Heart left ventricle (tissue), 16 donors: ENCODE measurements at regions not wholly inside any gene's neighbourhood (a gene's known extent, or its start where the extent isn't known, plus 50 kb on each side); places are given as distances from the start of the nearest gene placed in this dataset.

ENCODE experiments used
- ATAC-seq, 4 donors: fragments of 200-7000 bp; cut with Tn5 transposase; one replicate each; pipeline ENCODE4 v1.9.1; 2020 to 2022; ENCODE audit warnings: moderate library complexity in 4 of 4, mild to moderate bottlenecking in 3 of 4, moderate number of reproducible peaks in 1 of 4
- DNase-seq, 5 donors: peaks; one replicate each; pipeline ENCODE4 v3.0.0-alpha.2; 2020
- H3K27ac ChIP-seq, 12 donors: fragments of 200-600 bp; sonication (generic) in 4 of 12; one replicate each; pipeline versions ENCODE4 v1.5.0 to v1.8.0; 2016 to 2022; ENCODE audit warnings: mild to moderate bottlenecking in 2 of 12
- H3K27me3 ChIP-seq, 9 donors: fragments of 200-600 bp; sonication (generic) in 2 of 9; one replicate each; pipeline versions ENCODE4 v1.5.1 to v1.8.0; 2016 to 2022; ENCODE audit warnings: mild to moderate bottlenecking in 3 of 9
- H3K36me3 ChIP-seq, 9 donors: fragments of 200-600 bp; sonication (generic) in 2 of 9; one replicate each; pipeline versions ENCODE4 v1.5.0 to v1.8.0; 2018 to 2022; ENCODE audit warnings: mild to moderate bottlenecking in 2 of 9
- H3K4me1 ChIP-seq, 12 donors: fragments of 200-600 bp; sonication (generic) in 4 of 12; one replicate each; pipeline versions ENCODE4 v1.5.0 to v1.8.0; 2016 to 2022; ENCODE audit warnings: mild to moderate bottlenecking in 3 of 12
- H3K4me3 ChIP-seq, 12 donors: fragments of 200-600 bp; sonication (generic) in 4 of 12; one replicate each; pipeline versions ENCODE4 v1.5.0 to v1.8.0; 2017 to 2022; ENCODE audit warnings: mild to moderate bottlenecking in 9 of 12, moderate library complexity in 4 of 12
- H3K9me3 ChIP-seq, 12 donors: fragments of 200-600 bp; sonication (generic) in 4 of 12; one replicate each; pipeline versions ENCODE4 v1.5.0 to v1.8.0; 2016 to 2022; ENCODE audit warnings: mild to moderate bottlenecking in 1 of 12
- CTCF ChIP-seq, 12 donors: fragments of 200-600 bp; sonication (generic) in 4 of 12; IDR thresholded peaks; one replicate each; pipeline versions ENCODE4 v1.5.0 to v1.8.0; 2018 to 2022; ENCODE audit warnings: antibody characterized with exemption in 12 of 12, mild to moderate bottlenecking in 5 of 12
- POLR2A ChIP-seq, 2 donors: fragments of 450-650 bp; IDR thresholded peaks; one replicate each; pipeline ENCODE4 v1.6.1; 2017; ENCODE audit warnings: antibody characterized with exemption in 2 of 2, mild to moderate bottlenecking in 2 of 2, moderate library complexity in 2 of 2
- WGBS, 4 donors: extraction: QIAGEN DNeasy Blood & Tissue Kit in 2 of 4; methylation state at CpG; one replicate each; pipeline versions ENCODE4 v1.1.5 to v1.1.7; 2013 to 2018; 5-methylcytosine and 5-hydroxymethylcytosine counted together
- intact Hi-C, 10 donors: fragments of 100-400 bp; cut with DNase I; formaldehyde crosslinking; loops; one replicate each; pipeline versions ENCODE4 v1.11.1 to v1.14.2; 2022
- donor health status: ischemic (EF 13 %, LVEDD 7.1; RV severe dilation, severe dysfunction).
- donor health status: healthy with polysubstance abuse.
- donor health status: DM: no; HTN: yes; CAD: no.
- donor health status: DM: no; HTN: no; CAD: no.
- donor health status: ischemic (EF 25% LVEDD 6.9; RV normal size, moderate dysfunction).
- donor health status: ischemic (EF 25% LVEDD 5.7; RV mildly dilated, moderate dysfunction).
- donor health status: healthy.
- donor health status: DM: yes; HTN: yes; CAD: no.
- donor health status: ischemic (EF 35%, LVEDD 5.7; RV mildly dilated, moderate dysfunction).
- donor health status: nonischemic (EF 11% LVEDD 7.7; RV severe dilation, severe dysfunction).
- donor health status: DM: yes; HTN: yes; CAD: no.
- donor health status: PGD.
- donor health status: ischemic (EF 29% LVEDD 5.4; RV normal size, mild dysfunction).
- donor health status: nonischemic (EF 23%, LVEDD 6.1; RV moderate dilation, normal function).

- intact Hi-C loops, result loop anchor here in 1 of 10 donors (10.0 kb wide), 1 partner anchor 635 kb away; no protein-coding TSS in a partner anchor
- TF ChIP-seq POLR2A (IDR thresholded peaks at IDR 0.05) (no peak), CTCF (IDR thresholded peaks at IDR 0.05) (no peak)
- H3K27me3 ChIP-seq, result peaks cover 0 to 33% (median 0%) of the 10 kb centered on the region in 9 donors
Measured at GRCh38 chr20:37619496-37619895, 74.3 kb upstream of the CTNNBL1 start.

GRCh38 chr20:37616110-37616425 lies 77.8 kb upstream of the CTNNBL1 start:
- no peak for TF ChIP-seq POLR2A (IDR thresholded peaks at IDR 0.05)
- TF ChIP-seq CTCF (IDR thresholded peaks at IDR 0.05), result peak in 2 of 12 donors; percentile 1 to 18
- WGBS, 4 donors, result 26 to 37% (median 31%) methylated on average over 2 of the region's 2 CpGs
- ATAC-seq, result no peak

More at GRCh38 chr20:37619496-37619895, 74.3 kb upstream of the CTNNBL1 start:
- 54 to 74% (median 62%) methylated on average over 2 of the region's 2 CpGs for WGBS, 4 donors
- Histone ChIP-seq H3K27ac (no peak overlapping the region), H3K36me3 (no peaks in the 10 kb centered on the region), H3K4me3 (no peak overlapping the region), H3K4me1 (no peaks in the 10 kb centered on the region), H3K9me3 (no peaks in the 10 kb centered on the region)
- no peak for DNase-seq
- no peak for ATAC-seq

GRCh38 chr20:37615340-37616109 lies 78.3 kb upstream of the CTNNBL1 start:
- 31 to 48% (median 42%) methylated on average over 5 of the region's 5 CpGs for WGBS, 4 donors
- Histone ChIP-seq H3K4me1 (no peaks in the 10 kb centered on the region), H3K36me3 (no peaks in the 10 kb centered on the region), H3K9me3 (no peaks in the 10 kb centered on the region), H3K27me3 (peaks cover 0 to 15% (median 0%) of the 10 kb centered on the region in 9 donors), H3K4me3 (no peak overlapping the region), H3K27ac (no peak overlapping the region)
- ATAC-seq (peak in 1 of 4 donors; percentile 36), DNase-seq (no peak)
- intact Hi-C loops, result loop anchor here in 1 of 10 donors (10.0 kb wide), 1 partner anchor 639 kb away; no protein-coding TSS in a partner anchor
- TF ChIP-seq POLR2A (IDR thresholded peaks at IDR 0.05), result no peak
- peak in 10 of 12 donors; percentile 20 to 77 (median 60) for TF ChIP-seq CTCF (IDR thresholded peaks at IDR 0.05)

More at GRCh38 chr20:37616110-37616425, 77.8 kb upstream of the CTNNBL1 start:
- Histone ChIP-seq H3K4me3 (no peak overlapping the region), H3K36me3 (no peaks in the 10 kb centered on the region), H3K4me1 (no peaks in the 10 kb centered on the region), H3K27me3 (peaks cover 0 to 18% (median 0%) of the 10 kb centered on the region in 9 donors), H3K9me3 (no peaks in the 10 kb centered on the region), H3K27ac (no peak overlapping the region)
- no peak for DNase-seq
- intact Hi-C loops, result loop anchor here in 1 of 10 donors (10.0 kb wide), 1 partner anchor 639 kb away; no protein-coding TSS in a partner anchor

- WGBS, 4 donors, result 83 to 93% (median 90%) methylated on average over 1 of the region's 1 CpG
- Histone ChIP-seq H3K27me3 (peaks cover 0 to 7% (median 0%) of the 10 kb centered on the region in 9 donors), H3K9me3 (no peaks in the 10 kb centered on the region), H3K4me1 (no peaks in the 10 kb centered on the region), H3K4me3 (no peak overlapping the region), H3K27ac (no peak overlapping the region), H3K36me3 (no peaks in the 10 kb centered on the region)
- no peak for ATAC-seq
- TF ChIP-seq CTCF (IDR thresholded peaks at IDR 0.05) (no peak), POLR2A (IDR thresholded peaks at IDR 0.05) (no peak)
- intact Hi-C loops, result loop anchor here in 1 of 10 donors (10.0 kb wide), 1 partner anchor 643 kb away; no protein-coding TSS in a partner anchor
- no peak for DNase-seq
Measured at GRCh38 chr20:37611852-37612251, 82.0 kb upstream of the CTNNBL1 start.
